ENCODE measurements at regions not wholly inside any gene's neighbourhood (a gene's known extent, or its start where the extent isn't known, plus 50 kb on each side); places are given as distances from the start of the nearest gene placed in this dataset.

- Histone ChIP-seq H3K4me3 (no peak overlapping the region), H3K9me3 (no peaks in the 10 kb centered on the region), H3K4me1 (ENCODE audit: low read depth) (no peaks in the 10 kb centered on the region), H3K36me3 (ENCODE audit: low read depth) (no peaks in the 10 kb centered on the region)
- TF ChIP-seq CTCF (IDR thresholded peaks at IDR 0.05): no peak
- intact Hi-C loops (cut with DNase I, micrococcal nuclease): no loop called here
- no peak for ATAC-seq
- no peak for DNase-seq
Measured at GRCh38 chr20:48358176-48359054, 469.4 kb downstream of the PREX1 start.

GRCh38 chr20:48357714-48358113 is 470.1 kb downstream of the PREX1 start:
- DNase-seq: no peak
- TF ChIP-seq CTCF (IDR thresholded peaks at IDR 0.05): no peak
- no peaks in the 10 kb centered on the region for H3K4me1 ChIP-seq (ENCODE audit: low read depth)
- H3K4me3 ChIP-seq: no peak overlapping the region
- no peaks in the 10 kb centered on the region for H3K9me3 ChIP-seq
- no peaks in the 10 kb centered on the region for H3K36me3 ChIP-seq (ENCODE audit: low read depth)
- intact Hi-C loops (cut with DNase I, micrococcal nuclease): no loop called here
- no peak for ATAC-seq

DNA sequence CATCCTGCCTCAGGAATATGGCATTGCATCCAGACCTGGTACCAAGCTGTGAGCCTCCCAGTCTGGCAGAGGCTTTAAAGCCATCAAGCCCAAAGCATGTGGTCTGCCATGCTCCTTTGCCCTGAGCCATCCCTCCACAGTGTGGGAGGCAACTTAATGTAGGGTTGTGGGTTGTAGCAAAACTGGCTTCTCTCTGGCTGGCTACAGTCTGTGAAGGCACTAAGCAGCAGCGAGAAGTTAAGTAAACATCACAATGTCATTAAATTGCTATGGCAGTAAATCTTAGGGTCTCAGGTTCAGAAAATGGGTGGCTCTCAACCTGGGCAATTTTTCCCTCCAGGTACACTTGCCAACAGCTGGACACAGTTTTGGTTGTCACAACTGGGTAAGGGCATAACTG is 472.9 kb downstream of the PREX1 start:
- no peak overlapping the region for H3K4me3 ChIP-seq
- TF ChIP-seq CTCF (IDR thresholded peaks at IDR 0.05): no peak
- H3K4me1 ChIP-seq (ENCODE audit: low read depth): no peaks in the 10 kb centered on the region
- H3K9me3 ChIP-seq: no peaks in the 10 kb centered on the region
- no peak for DNase-seq
- no peak for ATAC-seq
- intact Hi-C loops (cut with DNase I, micrococcal nuclease): no loop called here
- H3K36me3 ChIP-seq (ENCODE audit: low read depth): no peaks in the 10 kb centered on the region

DNA sequence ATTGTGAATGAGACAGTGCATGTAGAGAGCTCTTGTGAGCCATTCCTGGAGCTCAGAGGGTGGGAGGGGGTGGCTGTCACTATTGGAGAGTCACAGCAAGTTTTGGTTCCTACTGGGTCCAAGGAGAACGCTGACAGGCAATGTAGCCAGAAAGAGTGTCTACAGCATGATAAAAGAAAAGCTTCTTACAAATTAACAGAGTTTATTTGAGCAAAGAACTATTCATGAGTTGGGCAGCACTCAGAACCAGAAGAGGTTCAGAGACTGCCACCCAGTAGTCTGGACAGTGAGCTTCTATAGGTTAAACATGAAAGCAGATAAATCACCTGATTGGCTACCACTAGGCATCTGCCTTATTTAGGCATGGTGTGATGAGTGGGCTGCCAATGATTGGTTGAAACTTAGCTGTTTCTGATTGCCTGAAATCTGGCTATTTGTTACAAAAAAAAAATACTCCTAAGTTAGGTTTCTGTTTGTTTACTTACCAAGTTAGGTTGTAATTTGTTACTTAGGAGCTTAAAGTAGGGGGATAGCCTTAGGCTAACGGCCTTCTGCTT is 473.4 kb downstream of the PREX1 start:
- no peak for TF ChIP-seq CTCF (IDR thresholded peaks at IDR 0.05)
- no peaks in the 10 kb centered on the region for H3K36me3 ChIP-seq (ENCODE audit: low read depth)
- H3K4me3 ChIP-seq: no peak overlapping the region
- no peaks in the 10 kb centered on the region for H3K4me1 ChIP-seq (ENCODE audit: low read depth)
- intact Hi-C loops (cut with DNase I, micrococcal nuclease): no loop called here
- DNase-seq (no peak), ATAC-seq (no peak)
- H3K9me3 ChIP-seq: no peaks in the 10 kb centered on the region

DNA sequence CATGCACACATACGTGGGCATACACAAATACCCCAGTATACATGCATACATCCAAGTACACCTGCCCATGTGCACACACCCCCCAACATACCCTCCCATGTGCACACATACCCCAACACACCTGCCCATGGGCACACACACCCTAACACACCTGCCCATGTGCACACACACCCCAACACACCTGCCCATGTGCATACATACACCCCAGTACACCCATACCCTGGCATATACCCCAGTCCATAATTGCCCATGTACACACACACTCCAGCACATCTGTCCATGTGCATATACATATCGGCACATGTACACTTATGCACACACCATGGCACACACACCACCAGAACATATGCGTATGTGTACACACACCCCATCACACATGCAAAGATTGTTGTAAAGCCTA is 475.2 kb downstream of the PREX1 start:
- no peak for TF ChIP-seq CTCF (IDR thresholded peaks at IDR 0.05)
- Histone ChIP-seq H3K36me3 (ENCODE audit: low read depth) (no peaks in the 10 kb centered on the region), H3K4me3 (no peak overlapping the region), H3K9me3 (no peaks in the 10 kb centered on the region), H3K4me1 (ENCODE audit: low read depth) (no peaks in the 10 kb centered on the region)
- no peak for DNase-seq
- ATAC-seq: no peak
- intact Hi-C loops (cut with DNase I, micrococcal nuclease): no loop called here
